GM12878 (cell line): ENCODE measurements at regions not wholly inside any gene's neighbourhood (a gene's known extent, or its start where the extent isn't known, plus 50 kb on each side); places are given as distances from the start of the nearest gene placed in this dataset.

Source experiments
- ATAC-seq: fragments of 200-7000 bp; cut with Tn5 transposase; 3 replicates; pipeline ENCODE4 v1.9.1; 2020; ENCODE audit warnings: mild to moderate bottlenecking, moderate library complexity
- BruUV-seq: library from RNA; stranded (reverse); fragments of 400-500 nt; replicated peaks from 2 replicates; lab custom pipeline; 2021; lab: Mats Ljungman, UMichigan
- CTCF ChIA-PET: fragments of 300-600 bp; sonication (Branson Sonifier 250); formaldehyde crosslinking; extraction: SDS; loops from one replicate; lab custom pipeline; 2021; ENCODE audit warnings: inconsistent platforms; lab: Yijun Ruan, JAX
- POLR2A ChIA-PET: fragments of 350-600 bp; formaldehyde crosslinking; extraction: SDS; loops from one replicate; lab custom pipeline; 2021; ENCODE audit warnings: inconsistent platforms; lab: Charles Lee
- RAD21 ChIA-PET: fragments of 300-600 bp; sonication (Branson Sonifier 250); formaldehyde crosslinking; loops from one replicate; lab custom pipeline; 2023; ENCODE audit warnings: antibody characterized with exemption; ENCODE audit not compliant: unreplicated experiment; lab: Charles Lee
- SMC1A ChIA-PET: fragments of 300-600 bp; sonication (Branson Sonifier 250); formaldehyde crosslinking; loops from one replicate; lab custom pipeline; 2023; ENCODE audit not compliant: unreplicated experiment, uncharacterized antibody; lab: Charles Lee
- DNase-seq: peaks from one replicate; pipeline ENCODE4 v3.0.0-alpha.2; 2011; ENCODE audit warnings: low read depth, low spot score
- FAIRE-seq: peaks from 3 replicates; lab custom pipeline; 2011; peaks lifted over from hg19 to GRCh38; lab: Jason Lieb, UNC
- H2AFZ ChIP-seq: 2 replicates; pipeline ENCODE4 v1.6.0; 2011; ENCODE audit warnings: low read depth, low read length, control low read depth; ENCODE audit not compliant: control insufficient read depth
- H3K27ac ChIP-seq: 2 replicates; pipeline ENCODE4 v1.5.1; 2011; ENCODE audit warnings: control low read depth; ENCODE audit not compliant: control insufficient read depth, insufficient read depth
- H3K27me3 ChIP-seq, 2 experiments: replicated peaks in 1 of 2; 2 replicates each; pipeline versions ENCODE4 v1.6.0 to v1.6.1; 2011; ENCODE audit warnings: low read length in 1 of 2; ENCODE audit not compliant: control insufficient read depth in 2 of 2, insufficient read depth in 2 of 2
- H3K36me3 ChIP-seq, 2 experiments: 2 replicates each; pipeline ENCODE4 v1.5.1; 2011; ENCODE audit warnings: low read length in 1 of 2; ENCODE audit not compliant: control insufficient read depth in 2 of 2, insufficient read depth in 2 of 2
- H3K4me1 ChIP-seq: 2 replicates; pipeline ENCODE4 v1.6.1; 2011; ENCODE audit warnings: mild to moderate bottlenecking, low read length, moderate library complexity, mixed read lengths; ENCODE audit not compliant: control insufficient read depth, insufficient read depth
- H3K4me2 ChIP-seq: 2 replicates; pipeline ENCODE4 v1.6.0; 2011; ENCODE audit warnings: control low read depth; ENCODE audit not compliant: control insufficient read depth, insufficient read depth
- H3K4me3 ChIP-seq: fragments of 200-600 bp; sonication (generic); 2 replicates; pipeline ENCODE4 v1.5.1; 2016
- H3K79me2 ChIP-seq: 2 replicates; pipeline ENCODE4 v1.6.0; 2011; ENCODE audit warnings: low read length; ENCODE audit not compliant: control insufficient read depth, insufficient read depth
- H3K9ac ChIP-seq: 2 replicates; pipeline ENCODE4 v1.8.0; 2011; ENCODE audit warnings: low read length, control low read depth, mixed read lengths; ENCODE audit not compliant: control insufficient read depth, insufficient read depth
- H3K9me3 ChIP-seq: replicated peaks from 3 replicates; pipeline ENCODE4 v1.5.1; 2011; ENCODE audit warnings: mild to moderate bottlenecking, low read length; ENCODE audit not compliant: control insufficient read depth, insufficient read depth
- H4K20me1 ChIP-seq: 2 replicates; pipeline ENCODE4 v1.6.0; 2011; ENCODE audit not compliant: control insufficient read depth, insufficient read depth
- ATF2 ChIP-seq: IDR thresholded peaks from 2 replicates; pipeline ENCODE4 v1.6.1; 2012; ENCODE audit warnings: low read length, inconsistent platforms
- CBX3 ChIP-seq: fragments of 200-600 bp; sonication (generic); IDR thresholded peaks from 2 replicates; pipeline ENCODE4 v1.6.1; 2016; ENCODE audit warnings: low read depth, borderline replicate concordance
- CBX5 ChIP-seq: sonication (generic); IDR thresholded peaks from 2 replicates; pipeline ENCODE4 v1.6.1; 2016; ENCODE audit warnings: low read depth, moderate library complexity, mild to moderate bottlenecking, inconsistent platforms
- CHD1 ChIP-seq: IDR thresholded peaks from 2 replicates; pipeline ENCODE4 v1.6.1; 2012; ENCODE audit warnings: low read depth, low read length, improper control_type of control experiment
- EZH2 ChIP-seq: IDR thresholded peaks from 2 replicates; pipeline ENCODE4 v1.6.1; 2012; ENCODE audit warnings: low read depth, mild to moderate bottlenecking, control low read depth, inconsistent platforms, low read length, borderline replicate concordance; ENCODE audit not compliant: control insufficient read depth
- FOXK2 ChIP-seq: fragments of 450-650 bp; IDR thresholded peaks from 2 replicates; pipeline ENCODE4 v1.6.1; 2017; ENCODE audit warnings: mild to moderate bottlenecking, moderate library complexity
- GABPA ChIP-seq: IDR thresholded peaks from 2 replicates; pipeline ENCODE4 v1.6.1; 2014; ENCODE audit warnings: antibody characterized with exemption, low read depth, mild to moderate bottlenecking, inconsistent platforms
- IRF4 ChIP-seq: IDR thresholded peaks from 2 replicates; pipeline ENCODE4 v1.6.1; 2011; ENCODE audit warnings: low read depth, low read length
- KAT2A ChIP-seq: conservative IDR thresholded peaks from 2 replicates; pipeline ENCODE4 v1.6.1; 2011; ENCODE audit warnings: low read depth, low read length; ENCODE audit not compliant: control insufficient read depth
- NBN ChIP-seq: fragments of 450-650 bp; IDR thresholded peaks from 2 replicates; pipeline ENCODE4 v1.6.1; 2016
- NFXL1 ChIP-seq: fragments of 450-650 bp; IDR thresholded peaks from 2 replicates; pipeline ENCODE4 v1.6.1; 2017; ENCODE audit warnings: antibody characterized with exemption, mild to moderate bottlenecking, borderline replicate concordance
- PBX3 ChIP-seq: IDR thresholded peaks from 2 replicates; pipeline ENCODE4 v1.6.1; 2011; ENCODE audit warnings: mild to moderate bottlenecking, low read depth, low read length, moderate library complexity; ENCODE audit not compliant: insufficient replicate concordance
- RAD21 ChIP-seq: IDR thresholded peaks from 2 replicates; pipeline ENCODE4 v1.6.1; 2011; ENCODE audit warnings: mild to moderate bottlenecking, low read depth, low read length, moderate library complexity; ENCODE audit not compliant: insufficient read depth
- REST ChIP-seq: IDR thresholded peaks from 2 replicates; pipeline ENCODE4 v1.6.1; 2012; ENCODE audit warnings: mild to moderate bottlenecking, low read depth, low read length
- SIN3A ChIP-seq: IDR thresholded peaks from 2 replicates; pipeline ENCODE4 v1.6.1; 2012; ENCODE audit warnings: low read depth, low read length, improper control_type of control experiment
- SREBF2 ChIP-seq: IDR thresholded peaks from 2 replicates; pipeline ENCODE4 v1.6.1; 2012; ENCODE audit warnings: mild to moderate bottlenecking, low read length
- ZNF24 ChIP-seq: fragments of 450-650 bp; IDR thresholded peaks from 2 replicates; pipeline ENCODE4 v1.6.1; 2017; ENCODE audit warnings: antibody characterized with exemption, mild to moderate bottlenecking
- ZNF274 ChIP-seq: IDR thresholded peaks from one replicate; pipeline ENCODE4 v1.8.0; 2011; ENCODE audit not compliant: insufficient read length, insufficient read depth
- WGBS: methylation state at CpG from one replicate; pipeline ENCODE4 v1.1.6; 2016; ENCODE audit warnings: low lambda C conversion rate; ENCODE audit not compliant: insufficient replicate concordance, insufficient coverage; ENCODE audit errors: missing lambda C conversion rate; 5-methylcytosine and 5-hydroxymethylcytosine counted together
- in situ Hi-C: fragments of 300-500 bp; cut with MboI; formaldehyde crosslinking; loops from 9 replicates; pipeline ENCODE4 v1.14.3; 2018; ENCODE audit warnings: mixed read lengths
- intact Hi-C: fragments of 100-400 bp; cut with micrococcal nuclease; formaldehyde crosslinking; loops from one replicate; pipeline ENCODE4 v1.14.2; 2022; ENCODE audit not compliant: unreplicated experiment

GRCh38 chr12:88977115-88977514 is 375.2 kb downstream of the DUSP6 start:
- no TSS peak for BruUV-seq
- no peak for FAIRE-seq
- no peak overlapping the region for H3K4me3 ChIP-seq

More at GRCh38 chr12:88977115-88977514, 375.2 kb downstream of the DUSP6 start:
- H2AFZ ChIP-seq: no peak overlapping the region
- RAD21 ChIA-PET: no interaction called here
- no peak for ATAC-seq
- intact Hi-C loops: no loop called here
- WGBS: 47% methylated on average over 2 of the region's 2 CpGs
- CTCF ChIA-PET: no interaction called here
- TF ChIP-seq SIN3A: no peak
- no peak for TF ChIP-seq ATF2
- no peak for TF ChIP-seq CHD1
- no peak for TF ChIP-seq ZNF24
- TF ChIP-seq CBX5: no peak
- TF ChIP-seq GABPA: no peak
- no peak for TF ChIP-seq CBX3
- no peak for TF ChIP-seq EZH2
- TF ChIP-seq IRF4: no peak
- no peak for TF ChIP-seq FOXK2
- TF ChIP-seq ZNF274: no peak
- no peak for TF ChIP-seq KAT2A
- TF ChIP-seq PBX3: no peak
- TF ChIP-seq REST: no peak
- no peak for TF ChIP-seq RAD21
- TF ChIP-seq SREBF2: no peak
- no peak for TF ChIP-seq NBN
- no peak for TF ChIP-seq NFXL1
- TF ChIP-seq, all 136 proteins: peak for 0
- Histone ChIP-seq H3K9me3 (no peaks in the 10 kb centered on the region), H3K36me3 (no peaks in the 10 kb centered on the region), H3K4me2 (no peak overlapping the region), H3K27ac (no peak overlapping the region), H3K9ac (no peak overlapping the region), H3K79me2 (no peaks in the 10 kb centered on the region), H3K4me1 (no peaks in the 10 kb centered on the region), H4K20me1 (no peaks in the 10 kb centered on the region), H3K27me3 (no peaks in the 10 kb centered on the region)
- ChIA-PET POLR2A (no interaction called here), SMC1A (no interaction called here)
- in situ Hi-C loops: no loop called here
- DNase-seq: no peak
